Dedifferentiated amniotic fluid mesenchymal stem cell (primary cell): ENCODE measurements at regions not wholly inside any gene's neighbourhood (a gene's known extent, or its start where the extent isn't known, plus 50 kb on each side); places are given as distances from the start of the nearest gene placed in this dataset.
A peak's percentile ranks its signal among the peaks of the same experiment; 100 is the strongest.
"Not testable (repeated sequence)": the region's sequence is repeated elsewhere in the genome, so short reads cannot be mapped to it uniquely, and the experiment has no call there.

ENCODE experiments used
- DNase-seq: peaks from one replicate; pipeline ENCODE4 v3.0.0-alpha.2; 2016; ENCODE audit errors: extremely low spot score

DNA sequence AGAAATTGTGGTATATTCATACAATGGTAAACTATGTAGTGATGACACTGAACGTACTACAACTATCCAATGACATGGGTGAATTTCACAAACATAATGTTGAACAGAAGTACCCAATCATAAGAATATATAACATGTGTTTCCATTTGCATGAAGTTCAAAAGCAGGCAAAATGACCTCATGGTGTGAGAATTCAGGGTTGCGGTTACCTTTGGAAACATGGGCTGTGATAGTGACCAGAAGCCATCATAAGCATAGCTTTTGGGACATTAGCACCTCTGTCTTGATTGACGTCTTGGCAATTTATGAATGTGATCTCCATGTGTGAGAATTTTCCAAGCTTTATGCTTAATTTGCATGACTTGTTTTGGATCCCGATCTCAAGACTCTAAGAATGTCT, 500.1 kb upstream of the JAG1 start:
- no peak for DNase-seq

DNA sequence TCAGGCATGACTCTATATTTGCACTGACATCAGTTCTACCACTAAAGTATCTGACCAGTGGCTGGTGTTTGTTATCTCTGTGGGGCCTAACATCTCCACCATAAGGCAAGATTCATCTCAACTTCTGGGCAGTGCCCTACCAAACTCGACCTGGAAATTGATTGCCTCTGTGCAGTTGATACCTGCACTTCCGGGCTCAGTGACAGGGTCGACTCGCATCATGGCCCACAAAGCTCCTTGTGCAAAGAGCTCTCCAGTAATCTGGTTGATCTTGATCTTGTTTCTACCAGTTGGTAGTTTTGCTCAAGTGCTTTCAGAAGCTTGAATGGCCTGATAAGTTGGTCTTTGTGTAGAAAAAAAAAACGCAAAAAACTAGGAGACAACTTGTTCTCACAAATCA, 501.1 kb upstream of the JAG1 start:
- DNase-seq, result no peak

DNA sequence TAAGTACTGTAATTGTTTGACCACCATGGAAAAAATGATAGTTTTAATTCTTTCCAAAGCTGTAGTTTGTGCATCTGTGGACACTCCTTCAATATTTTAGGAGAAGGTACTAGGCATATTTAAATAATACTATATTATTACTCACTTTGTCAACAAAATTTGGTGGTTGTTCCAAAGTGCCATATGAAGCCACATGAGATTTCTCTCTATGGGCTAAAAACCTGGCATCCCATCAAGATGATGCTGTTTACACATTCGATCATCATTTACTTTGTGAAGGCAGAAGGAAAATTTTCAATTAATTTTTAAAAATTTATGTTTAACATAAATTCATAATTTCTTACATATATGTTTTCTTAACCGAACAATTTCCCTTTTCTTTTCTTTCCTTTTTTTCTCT, 502.6 kb upstream of the JAG1 start:
- no peak for DNase-seq

DNA sequence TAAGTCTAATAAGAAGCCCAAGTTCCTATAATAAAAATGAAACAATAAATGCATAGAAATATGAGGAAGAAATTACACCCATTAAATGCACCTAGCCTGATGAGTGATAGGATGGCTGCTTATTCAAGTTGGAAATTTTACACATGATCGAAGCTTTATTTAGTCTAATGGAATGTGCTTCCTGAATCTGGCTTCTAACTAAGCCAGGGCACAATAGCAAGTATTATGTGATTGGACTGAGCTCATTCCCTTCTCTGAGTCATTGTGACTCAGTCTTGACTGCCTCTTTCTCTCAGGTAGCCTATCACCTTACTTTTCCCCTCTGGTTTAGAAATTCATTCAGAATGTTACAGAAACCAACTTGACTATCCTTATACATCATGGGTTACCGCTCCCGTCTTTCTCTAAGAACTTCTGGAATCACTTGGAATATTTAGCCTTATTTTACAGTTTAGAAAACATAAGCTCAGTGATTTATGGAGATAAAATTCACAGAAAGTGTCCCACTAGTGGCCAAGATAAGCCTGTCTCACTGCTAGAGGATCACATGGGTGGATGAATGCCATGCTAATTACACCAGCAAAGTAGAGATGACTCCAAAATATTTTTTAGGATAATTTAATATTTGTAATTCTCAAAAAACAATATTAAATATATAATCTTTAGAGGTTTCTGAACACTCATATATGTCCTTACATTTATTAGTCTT, 505.3 kb upstream of the JAG1 start:
- DNase-seq, result no peak

DNA sequence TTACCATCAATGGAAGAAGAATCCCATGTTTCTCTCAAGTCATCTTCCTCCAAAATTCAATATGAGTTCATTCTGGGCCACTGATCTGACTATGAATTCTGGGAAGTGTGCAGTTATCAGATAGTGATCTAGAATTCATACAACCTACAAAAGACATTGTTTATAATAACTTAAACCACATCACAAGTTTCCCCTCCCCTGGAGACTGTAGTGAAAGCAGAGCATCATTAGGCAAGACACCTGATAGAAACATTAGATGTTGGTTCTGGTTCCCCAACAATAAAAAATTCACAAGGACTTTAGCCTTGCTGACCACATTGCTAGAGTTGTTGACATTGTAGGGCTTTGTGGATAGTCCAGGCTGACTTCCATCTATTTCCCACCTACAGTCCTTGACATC, 506.4 kb upstream of the JAG1 start:
- no peak for DNase-seq

DNA sequence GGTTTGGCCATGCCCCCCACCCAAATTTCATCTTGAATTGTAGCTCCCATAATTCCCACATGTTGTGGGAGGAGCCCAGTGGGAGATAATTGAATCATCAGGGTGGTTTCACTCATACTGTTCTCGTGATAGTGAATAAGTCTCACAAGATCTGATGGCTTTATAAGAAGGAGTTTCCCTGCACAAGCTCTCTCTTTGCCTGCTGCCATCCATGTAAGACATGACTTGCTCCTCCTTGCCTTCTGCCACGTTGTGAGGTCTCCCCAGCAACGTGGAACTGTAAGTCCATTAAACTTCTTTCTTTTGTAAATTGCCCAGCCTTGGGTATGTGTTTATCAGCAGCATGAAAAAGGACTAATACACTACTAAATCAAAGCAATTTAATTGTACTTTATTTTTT, 507.3 kb upstream of the JAG1 start:
- not testable (repeated sequence) for DNase-seq

DNA sequence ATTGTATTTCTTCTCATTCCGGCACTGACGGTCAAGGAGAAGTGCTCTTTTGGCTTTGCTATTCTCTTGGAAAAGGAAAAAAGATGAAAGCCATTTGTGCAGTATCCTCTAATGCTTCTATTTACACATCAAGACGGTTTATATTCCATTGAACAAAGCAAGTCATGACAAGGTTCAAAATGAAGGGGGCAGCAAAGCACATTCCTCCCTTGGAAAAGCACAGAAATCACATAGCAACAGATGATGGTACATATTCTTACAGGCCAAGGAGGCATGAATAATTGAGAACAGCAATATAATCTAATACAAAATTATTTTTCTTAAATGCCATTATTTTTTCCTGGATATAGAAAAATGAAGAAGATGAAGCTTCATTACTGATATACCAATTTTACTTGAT, 508.2 kb upstream of the JAG1 start:
- no peak for DNase-seq

DNA sequence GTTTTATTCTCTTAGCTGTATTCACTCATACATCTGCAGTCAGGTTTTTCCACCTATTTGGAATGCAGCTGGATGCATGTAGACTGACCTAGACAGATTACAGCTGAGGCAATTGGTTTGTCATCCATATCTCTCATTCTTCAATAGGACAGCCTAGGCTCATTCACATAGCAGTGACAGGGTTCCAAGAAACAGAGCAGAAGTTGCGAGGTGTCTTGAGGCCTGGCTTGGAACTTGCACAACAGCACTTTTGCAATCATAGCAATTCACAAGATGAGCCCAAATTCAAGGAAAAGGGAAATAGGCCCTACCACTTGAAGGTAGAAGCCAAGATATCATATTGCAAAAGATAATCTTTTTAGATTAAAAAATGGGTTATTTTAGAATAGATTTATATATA, 508.9 kb upstream of the JAG1 start:
- no peak for DNase-seq

DNA sequence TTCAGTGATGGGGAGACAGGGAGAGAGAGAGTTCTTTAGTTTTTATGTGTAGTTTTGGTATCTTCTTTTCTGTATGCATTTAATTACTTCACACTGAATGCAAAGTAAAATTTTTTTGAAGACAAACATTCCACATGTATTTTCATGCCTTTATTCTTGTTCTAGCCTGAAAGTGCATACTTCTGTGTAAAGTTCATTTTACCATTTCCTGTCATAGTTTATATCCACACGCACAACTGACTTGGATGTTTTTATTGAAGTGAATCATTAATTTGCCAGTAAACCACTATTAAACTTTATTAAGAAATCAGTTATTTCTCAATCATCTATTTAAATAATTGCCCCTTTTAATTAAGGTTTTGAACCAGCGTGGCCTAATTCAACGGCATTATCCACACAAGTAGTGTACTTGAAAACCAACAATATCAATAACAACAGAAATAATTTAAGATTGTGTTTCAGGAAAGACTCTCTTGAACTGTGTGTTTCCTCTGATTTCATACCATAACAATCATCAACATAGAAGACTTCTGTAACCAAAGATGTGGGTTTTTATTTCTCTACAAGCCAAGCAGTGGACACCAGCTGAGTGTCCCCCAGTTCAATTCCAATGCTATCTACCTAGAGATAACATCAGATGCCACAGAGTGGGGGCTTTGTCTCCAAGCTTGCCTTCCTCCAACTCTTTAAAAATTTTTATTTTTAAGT, 512.7 kb upstream of the JAG1 start:
- no peak for DNase-seq

DNA sequence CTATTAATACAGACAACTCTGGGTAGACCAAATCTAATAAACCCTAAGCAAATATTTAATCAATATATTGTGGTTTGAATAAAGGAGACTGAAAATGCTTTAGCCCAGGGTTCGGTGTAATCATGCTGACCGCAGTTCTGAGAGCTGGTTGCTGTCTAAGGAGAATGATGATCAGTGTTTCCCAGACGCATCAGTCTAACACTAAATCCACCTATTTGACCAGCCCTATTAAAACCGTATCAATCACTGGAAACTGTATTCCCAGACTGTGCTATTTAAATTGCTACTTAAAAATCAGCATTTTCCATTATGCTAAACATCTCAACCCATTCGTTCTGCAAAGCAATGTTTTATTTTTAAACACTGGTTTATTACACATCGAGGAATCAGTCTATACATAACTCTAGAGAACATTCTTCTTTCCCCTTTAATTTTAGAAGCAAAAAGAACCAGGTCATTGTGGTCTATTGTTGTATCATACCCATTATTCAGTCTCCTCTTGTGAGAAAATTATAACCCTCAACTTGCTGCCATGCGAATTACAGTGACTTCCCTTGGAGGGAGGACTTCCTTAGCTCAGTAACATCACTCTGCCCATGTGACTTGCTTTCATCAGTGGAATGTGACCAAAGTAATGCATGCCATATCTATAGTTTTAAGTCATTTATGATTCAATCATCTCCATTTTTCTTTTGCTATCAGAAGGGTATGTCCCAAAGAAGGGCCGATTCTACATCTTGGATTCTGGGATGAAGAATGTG, 515.2 kb upstream of the JAG1 start:
- DNase-seq, result no peak

DNA sequence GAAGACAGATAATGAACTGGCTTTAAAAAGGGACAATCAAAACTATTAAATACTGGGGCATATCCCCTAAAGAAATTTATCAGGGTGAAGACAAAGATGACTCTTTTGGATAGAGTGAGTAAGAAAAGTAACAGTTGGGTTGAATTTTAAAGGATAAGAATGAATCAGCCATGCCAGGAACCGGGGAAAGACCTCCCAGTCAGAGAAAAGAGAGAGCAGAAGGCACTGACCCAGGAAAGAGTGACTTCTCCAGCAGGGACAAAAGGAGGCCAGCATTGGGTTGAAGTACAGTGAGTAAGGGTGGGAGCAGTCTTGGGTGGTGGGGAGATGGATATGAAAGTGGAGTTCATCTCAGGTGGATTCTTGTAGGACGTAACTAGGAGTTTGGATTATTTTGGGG, 516.9 kb upstream of the JAG1 start:
- DNase-seq, result no peak

DNA sequence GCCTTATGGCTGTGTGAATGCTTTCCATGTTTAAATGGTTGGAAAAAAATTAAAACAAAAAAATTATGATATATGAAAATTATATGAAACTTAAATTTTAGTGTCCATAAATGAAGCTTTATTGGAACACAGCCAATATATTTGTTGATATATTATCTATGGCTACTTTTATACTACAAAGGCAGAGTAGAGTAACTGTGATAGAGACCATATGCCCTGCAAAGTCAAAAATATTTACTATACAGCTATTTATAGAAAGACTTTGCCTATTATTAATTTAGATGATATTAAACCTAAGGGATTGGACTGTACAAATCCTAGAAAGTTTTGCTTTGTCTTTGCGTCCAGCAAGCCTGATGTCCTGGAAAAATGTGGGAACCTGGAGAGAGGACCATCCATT, 518.3 kb upstream of the JAG1 start:
- no peak for DNase-seq

DNA sequence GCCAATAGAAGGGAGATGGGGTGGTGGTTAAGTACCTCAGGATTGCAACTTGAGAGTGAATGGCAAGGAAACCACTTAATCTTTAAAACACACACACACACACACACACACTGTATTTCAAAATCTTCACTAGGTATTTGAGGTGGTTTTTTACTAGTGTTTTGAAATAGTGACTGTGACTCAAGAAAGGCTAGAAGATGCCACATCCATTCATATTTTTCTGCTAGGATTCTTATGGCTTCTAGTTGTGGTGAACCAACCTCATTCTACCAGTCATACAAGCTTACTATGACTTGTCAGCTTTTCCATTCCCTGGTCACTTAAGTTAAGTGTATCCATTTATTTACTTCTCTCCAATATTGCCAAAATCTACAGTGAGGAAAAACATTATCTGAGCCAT, 519.4 kb upstream of the JAG1 start:
- no peak for DNase-seq

DNA sequence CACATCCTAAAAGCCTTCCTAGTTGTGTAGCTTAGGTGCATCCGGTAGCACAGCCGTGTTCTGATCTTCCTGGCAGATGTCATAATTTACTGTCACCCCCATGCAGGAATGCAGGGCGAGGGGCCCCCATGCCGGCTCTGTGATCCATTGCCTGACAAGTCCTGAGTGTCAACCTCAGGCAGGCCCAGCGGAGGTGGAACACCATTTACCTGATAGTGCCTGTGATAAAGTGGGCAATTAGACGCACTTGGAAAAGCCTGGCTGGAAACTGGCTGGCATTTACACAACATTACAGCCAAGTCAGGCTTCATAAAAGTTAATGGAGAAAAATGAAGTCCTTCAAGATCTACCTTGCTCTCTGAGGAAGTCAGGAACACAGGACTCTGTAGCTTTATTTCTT, 521.4 kb upstream of the JAG1 start:
- DNase-seq, result no peak

DNA sequence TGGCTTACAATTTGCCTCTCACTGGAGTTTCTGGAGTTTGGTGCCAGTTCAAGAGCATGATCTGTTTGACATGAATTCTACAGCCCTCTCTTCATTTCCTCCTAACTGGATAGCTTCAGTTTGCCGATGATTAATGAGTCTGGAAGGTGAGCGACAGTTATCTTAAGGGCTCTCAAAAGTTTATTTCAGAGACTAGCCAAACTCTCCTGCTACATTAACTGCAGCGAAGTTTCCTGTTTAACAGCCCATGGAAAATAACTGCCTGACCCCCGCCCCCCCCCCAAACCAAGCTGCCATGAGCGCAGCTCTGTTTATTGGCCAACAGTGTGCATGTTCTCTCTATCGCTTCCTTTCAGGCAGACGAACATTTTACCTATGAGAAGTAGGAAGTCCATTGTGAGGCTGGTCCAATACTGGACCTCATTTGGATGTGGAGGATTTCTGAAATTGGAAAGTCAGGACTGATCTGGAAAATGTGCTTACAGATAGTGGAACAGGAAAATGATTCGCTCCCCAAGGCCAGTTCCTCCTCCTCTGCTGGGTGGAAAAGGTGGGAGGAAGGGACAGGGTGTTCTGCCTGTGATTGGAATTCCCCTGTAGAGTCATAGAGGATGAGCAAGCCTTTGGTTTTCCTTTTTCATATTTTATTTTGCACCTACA, 522.2 kb upstream of the JAG1 start:
- DNase-seq, result no peak

DNA sequence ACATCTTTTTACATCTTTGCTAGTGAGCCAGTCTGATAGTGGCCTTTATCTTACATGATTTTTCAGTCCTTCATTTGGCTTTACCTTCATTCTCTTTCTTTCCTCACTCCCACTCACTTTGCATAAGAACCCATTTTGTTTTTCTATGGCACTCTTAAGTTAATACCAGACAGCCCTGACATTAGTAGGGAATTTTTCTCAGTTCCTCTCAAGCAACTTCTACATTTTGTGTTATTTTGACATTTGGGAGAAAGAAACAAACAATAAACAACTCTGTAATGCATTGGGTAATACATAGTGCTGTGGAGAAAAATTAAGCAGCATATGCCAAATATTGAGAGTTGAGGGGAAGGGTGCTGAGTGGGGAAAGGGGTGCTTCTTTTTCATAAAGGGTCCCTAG, 524.1 kb upstream of the JAG1 start:
- no peak for DNase-seq

DNA sequence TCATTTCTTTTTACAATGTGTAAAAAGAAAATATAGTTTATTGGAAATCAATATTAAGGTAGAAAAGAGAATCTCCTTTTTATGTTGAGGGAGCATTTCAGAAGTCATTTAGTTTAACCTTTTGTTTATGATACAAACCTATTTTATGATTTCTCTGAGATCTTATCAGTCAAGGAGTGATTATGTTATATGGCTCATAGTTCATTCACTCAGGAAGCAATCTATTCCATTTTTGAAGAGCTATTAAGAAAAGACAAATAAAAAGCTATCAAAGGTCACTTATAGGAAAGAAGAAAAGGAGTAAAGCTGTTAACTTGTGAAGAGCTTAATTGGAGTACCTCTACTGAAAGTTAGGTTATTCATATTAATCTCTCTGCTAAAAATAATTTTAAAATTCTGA, 526.6 kb upstream of the JAG1 start:
- no peak for DNase-seq

DNA sequence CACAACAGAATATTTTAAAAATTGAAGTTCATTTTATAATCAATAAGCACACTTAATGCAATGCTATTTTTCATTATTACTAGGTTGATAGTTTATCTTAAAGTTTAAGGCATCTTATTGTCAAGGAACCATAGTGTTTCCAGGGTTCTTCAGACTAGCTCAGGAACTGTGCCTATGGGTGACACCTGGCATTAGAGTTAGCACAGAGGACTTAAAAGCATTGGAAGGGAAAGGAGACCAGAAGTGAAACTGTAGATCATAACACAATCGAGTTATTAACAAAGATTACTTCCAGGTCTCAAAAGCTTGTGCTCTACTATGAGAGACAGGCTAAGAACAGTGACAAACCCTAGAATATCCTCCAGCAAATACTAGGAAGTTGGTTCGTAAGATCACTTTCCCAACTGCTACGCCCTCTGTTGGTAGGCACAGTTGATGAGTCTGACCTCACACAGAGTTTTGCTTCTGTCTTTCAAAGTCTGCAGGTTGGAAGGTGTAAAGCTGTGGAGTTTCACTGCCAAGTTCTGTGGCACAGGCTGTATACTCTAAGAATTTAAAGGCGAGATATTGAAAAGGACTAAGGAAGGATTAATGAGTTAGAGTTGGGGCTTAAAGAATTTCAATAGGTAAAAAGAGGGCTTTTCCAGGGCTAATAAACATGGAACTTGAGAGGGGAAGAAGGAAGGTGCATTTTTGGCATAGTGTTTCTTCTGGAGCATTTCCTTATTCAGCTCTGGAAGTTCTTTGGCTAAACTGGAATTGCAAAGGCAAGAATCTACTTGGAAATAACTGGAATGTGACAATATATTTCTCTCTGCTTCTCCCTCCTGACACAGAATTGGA, 531.3 kb upstream of the JAG1 start:
- DNase-seq, result peak; percentile 52

DNA sequence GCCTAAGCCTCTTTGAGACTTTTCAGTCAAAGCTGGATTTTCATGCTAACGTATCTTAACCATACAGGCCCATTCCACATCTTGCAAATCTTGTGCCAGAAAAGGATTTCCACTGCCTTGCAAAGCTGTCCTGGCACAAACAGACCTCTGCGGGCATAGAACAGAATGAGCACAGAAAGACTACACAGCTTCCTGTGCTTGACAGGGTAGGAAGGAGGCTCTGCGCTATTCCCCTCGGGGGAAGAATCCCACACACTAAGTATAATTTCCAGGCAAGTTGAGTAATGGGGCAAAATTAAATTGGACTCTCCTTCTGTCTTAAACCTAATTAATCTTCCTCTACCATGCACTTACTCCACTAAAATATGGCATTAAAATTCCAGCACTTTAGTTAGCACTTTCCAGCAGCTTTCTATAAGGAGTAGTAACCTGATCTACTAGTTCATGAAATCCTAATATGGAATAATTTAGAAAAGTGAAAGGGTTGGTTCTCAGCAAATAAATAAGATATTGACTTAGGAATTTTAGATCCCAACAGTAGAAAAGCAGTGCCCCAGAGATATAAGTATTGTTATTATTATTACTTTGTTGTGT, 532.1 kb upstream of the JAG1 start:
- no peak for DNase-seq

DNA sequence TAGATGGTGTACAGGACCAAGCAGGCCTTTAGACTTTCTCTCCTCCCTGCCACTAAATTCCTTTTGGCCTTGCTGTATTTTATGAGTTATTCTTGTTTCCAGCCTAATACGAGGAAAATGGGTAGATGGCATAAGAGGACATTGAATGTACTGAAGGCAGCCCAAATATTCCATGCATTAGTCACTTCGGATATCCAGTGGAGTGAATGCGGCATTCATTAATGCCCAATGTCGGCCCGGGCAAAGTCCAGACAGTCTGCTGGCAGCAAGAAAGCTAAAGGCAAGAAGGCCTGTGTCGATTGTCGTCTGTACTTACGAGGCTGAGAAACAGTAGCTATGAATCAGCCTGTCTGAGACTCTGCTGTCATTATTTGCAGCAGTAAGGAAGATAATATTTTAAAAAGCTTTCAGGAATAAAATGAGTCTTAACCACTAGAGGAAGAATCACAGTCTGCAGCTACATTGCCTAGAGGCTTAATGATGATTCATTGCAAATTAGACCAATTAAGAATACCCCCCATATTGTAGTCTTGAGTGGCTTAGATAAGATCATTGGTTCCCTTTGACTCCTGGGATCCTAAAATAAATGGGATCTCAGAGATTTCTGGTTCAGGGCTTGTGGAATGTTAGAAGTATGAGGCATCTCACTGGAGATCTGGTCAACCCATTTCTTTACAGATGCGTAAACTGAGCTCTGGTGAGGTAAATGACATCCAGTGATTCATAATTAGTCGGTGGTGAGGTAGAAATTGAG, 534.1 kb upstream of the JAG1 start:
- no peak for DNase-seq
